LHCN-M2 (cell line): ENCODE measurements at regions not wholly inside any gene's neighbourhood (a gene's known extent, or its start where the extent isn't known, plus 50 kb on each side); places are given as distances from the start of the nearest gene placed in this dataset.
"Not testable (repeated sequence)": the region's sequence is repeated elsewhere in the genome, so short reads cannot be mapped to it uniquely, and the experiment has no call there.

Experiments
- DNase-seq: peaks from one replicate; pipeline ENCODE4 v3.0.0-alpha.2; 2012; ENCODE audit warnings: low read depth

GRCh38 chr15:101876031-101876430, 64.0 kb downstream of the OR4F15 start:
- not testable (repeated sequence) for DNase-seq

- DNase-seq, result not testable (repeated sequence)
Observed at GRCh38 chr15:101877649-101878048, 65.6 kb downstream of the OR4F15 start.

- not testable (repeated sequence) for DNase-seq
Observed at GRCh38 chr15:101912349-101913287, 100.6 kb downstream of the OR4F15 start.

GRCh38 chr15:101924554-101924953, 112.6 kb downstream of the OR4F15 start:
- not testable (repeated sequence) for DNase-seq

- DNase-seq, result not testable (repeated sequence)
Observed at GRCh38 chr15:101934506-101934905, 122.5 kb downstream of the OR4F15 start.

GRCh38 chr15:101937362-101937761, 125.4 kb downstream of the OR4F15 start:
- DNase-seq, result not testable (repeated sequence)

- not testable (repeated sequence) for DNase-seq
Observed at GRCh38 chr15:101938555-101938954, 126.6 kb downstream of the OR4F15 start.

- DNase-seq, result not testable (repeated sequence)
Observed at GRCh38 chr15:101945896-101946295, 133.9 kb downstream of the OR4F15 start.

- DNase-seq, result not testable (repeated sequence)
Observed at GRCh38 chr15:101948491-101949010, 136.5 kb downstream of the OR4F15 start.

GRCh38 chr15:101949380-101950065, 137.5 kb downstream of the OR4F15 start:
- DNase-seq, result not testable (repeated sequence)

GRCh38 chr15:101953993-101954392, 142.0 kb downstream of the OR4F15 start:
- not testable (repeated sequence) for DNase-seq

GRCh38 chr15:101955840-101956239, 143.8 kb downstream of the OR4F15 start:
- peak; percentile 14 for DNase-seq

- DNase-seq, result peak; percentile 73
Observed at GRCh38 chr15:101958656-101959055, 146.7 kb downstream of the OR4F15 start.

- DNase-seq, result not testable (repeated sequence)
Observed at GRCh38 chr15:101961263-101961662, 149.3 kb downstream of the OR4F15 start.

GRCh38 chr15:101961765-101962164, 149.8 kb downstream of the OR4F15 start:
- not testable (repeated sequence) for DNase-seq

GRCh38 chr15:101963687-101964086, 151.7 kb downstream of the OR4F15 start:
- not testable (repeated sequence) for DNase-seq

GRCh38 chr15:101965353-101965752, 153.4 kb downstream of the OR4F15 start:
- DNase-seq, result not testable (repeated sequence)

GRCh38 chr15:101965860-101966259, 153.9 kb downstream of the OR4F15 start:
- not testable (repeated sequence) for DNase-seq

GRCh38 chr15:101967364-101967763, 155.4 kb downstream of the OR4F15 start:
- not testable (repeated sequence) for DNase-seq

- not testable (repeated sequence) for DNase-seq
Observed at GRCh38 chr15:101970605-101971004, 158.6 kb downstream of the OR4F15 start.

- not testable (repeated sequence) for DNase-seq
Observed at GRCh38 chr15:101977281-101977680, 165.3 kb downstream of the OR4F15 start.
